WERI-Rb-1 (cell line): ENCODE measurements at regions not wholly inside any gene's neighbourhood (a gene's known extent, or its start where the extent isn't known, plus 50 kb on each side); places are given as distances from the start of the nearest gene placed in this dataset.

ENCODE experiments used
- DNase-seq: peaks from one replicate; pipeline ENCODE4 v3.0.0-alpha.2; 2020
- H3K27ac ChIP-seq: fragments of 250-450 bp; sonication (Bioruptor Pico); 2 replicates; pipeline ENCODE4 v1.5.1; 2020; ENCODE audit warnings: mild to moderate bottlenecking, moderate library complexity
- H3K27me3 ChIP-seq: fragments of 250-450 bp; sonication (Bioruptor Pico); 2 replicates; pipeline ENCODE4 v1.5.1; 2021; ENCODE audit warnings: mild to moderate bottlenecking, low read depth, moderate library complexity; ENCODE audit not compliant: insufficient read depth, severe bottlenecking
- H3K36me3 ChIP-seq: fragments of 250-450 bp; sonication (Bioruptor Pico); 2 replicates; pipeline ENCODE4 v1.5.1; 2020; ENCODE audit warnings: mild to moderate bottlenecking, moderate library complexity
- H3K4me3 ChIP-seq: 2 replicates; pipeline ENCODE4 v1.5.1; 2011; ENCODE audit warnings: low read depth, mild to moderate bottlenecking, control low read depth, low read length
- H3K9me3 ChIP-seq: fragments of 250-450 bp; sonication (Bioruptor Pico); 2 replicates; pipeline ENCODE4 v1.5.1; 2021; ENCODE audit warnings: mild to moderate bottlenecking, moderate library complexity; ENCODE audit not compliant: severe bottlenecking
- CTCF ChIP-seq: IDR thresholded peaks from 2 replicates; pipeline ENCODE4 v1.5.1; 2011; ENCODE audit warnings: low read depth, mild to moderate bottlenecking, control low read depth, inconsistent platforms, low read length

DNA sequence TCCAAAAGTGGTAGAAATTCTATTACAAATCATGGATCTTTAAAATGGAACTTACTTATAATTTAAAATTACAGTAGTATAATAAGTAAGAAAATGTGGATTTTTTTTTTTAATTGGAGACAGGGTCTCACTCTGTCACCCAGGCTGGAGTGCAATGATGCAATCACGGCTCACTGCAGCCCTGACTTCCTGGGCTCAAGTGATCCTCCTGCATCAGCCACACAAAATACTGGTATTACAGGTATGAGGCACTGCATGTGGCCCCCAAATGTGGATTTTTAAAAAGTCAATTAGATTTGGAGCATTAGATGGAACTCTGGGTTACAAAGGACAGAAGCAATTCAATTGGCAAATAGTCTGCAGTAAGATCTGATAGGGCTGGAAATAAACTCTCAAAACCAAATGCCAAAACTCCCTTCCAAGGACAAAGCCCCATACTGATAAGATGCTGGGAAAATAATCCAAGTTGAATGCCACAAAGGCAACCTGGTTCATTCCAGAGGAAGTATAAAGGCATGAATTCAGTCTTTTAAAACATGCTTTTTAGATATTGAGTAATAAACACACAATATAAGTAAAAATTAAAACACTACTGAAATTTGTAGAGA is 294.2 kb downstream of the ZNF248 start:
- Histone ChIP-seq H3K9me3 (peaks cover 3% of the 10 kb centered on the region), H3K27ac (no peak overlapping the region), H3K27me3 (no peaks in the 10 kb centered on the region), H3K36me3 (no peaks in the 10 kb centered on the region), H3K4me3 (no peak overlapping the region)
- TF ChIP-seq CTCF = no peak
- peak; percentile 11 for DNase-seq

DNA sequence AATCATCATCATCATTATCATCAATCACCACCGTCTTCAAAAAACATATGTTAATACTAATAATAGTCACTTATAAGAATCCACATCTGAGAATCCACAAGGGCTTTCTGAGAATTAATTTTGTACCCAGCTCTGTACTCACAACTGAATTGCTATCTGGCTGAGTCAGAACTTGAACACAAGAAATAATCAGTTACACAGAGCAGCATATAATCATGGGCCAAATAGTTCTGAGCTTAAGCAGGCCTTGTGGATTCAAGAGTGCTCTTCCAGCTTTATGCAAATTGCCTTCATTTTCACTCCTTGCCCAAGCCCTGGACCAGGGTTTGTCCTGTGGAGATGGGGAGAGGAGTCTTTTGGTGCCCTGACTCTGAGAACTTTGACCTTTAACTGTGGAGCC is 304.5 kb downstream of the ZNF248 start:
- Histone ChIP-seq H3K4me3 (no peak overlapping the region), H3K36me3 (no peaks in the 10 kb centered on the region), H3K27me3 (no peaks in the 10 kb centered on the region), H3K9me3 (no peaks in the 10 kb centered on the region), H3K27ac (no peak overlapping the region)
- no peak for DNase-seq
- TF ChIP-seq CTCF = no peak

DNA sequence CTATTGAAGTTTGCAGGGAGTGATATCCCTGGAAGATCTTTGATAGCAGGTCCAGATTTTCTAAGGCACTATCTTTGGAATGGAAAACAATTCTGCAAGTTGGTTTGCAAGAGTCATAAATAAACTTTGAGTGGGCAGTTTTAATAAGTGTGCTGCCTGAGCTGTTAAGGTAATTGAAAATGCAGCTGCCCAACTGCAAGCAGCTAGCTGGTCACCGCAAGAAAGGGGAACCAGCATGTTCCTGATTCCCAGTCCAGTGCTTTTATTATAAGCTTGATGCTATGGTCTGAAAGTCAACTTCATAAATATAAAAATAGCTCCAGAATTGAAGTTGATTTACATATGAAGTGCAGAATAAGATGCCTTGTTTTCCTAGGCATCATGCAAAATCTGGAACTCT is 308.4 kb downstream of the ZNF248 start:
- H3K9me3 ChIP-seq = no peaks in the 10 kb centered on the region
- no peaks in the 10 kb centered on the region for H3K27me3 ChIP-seq
- H3K27ac ChIP-seq = no peak overlapping the region
- no peaks in the 10 kb centered on the region for H3K36me3 ChIP-seq
- no peak for DNase-seq
- no peak overlapping the region for H3K4me3 ChIP-seq
- TF ChIP-seq CTCF = no peak

DNA sequence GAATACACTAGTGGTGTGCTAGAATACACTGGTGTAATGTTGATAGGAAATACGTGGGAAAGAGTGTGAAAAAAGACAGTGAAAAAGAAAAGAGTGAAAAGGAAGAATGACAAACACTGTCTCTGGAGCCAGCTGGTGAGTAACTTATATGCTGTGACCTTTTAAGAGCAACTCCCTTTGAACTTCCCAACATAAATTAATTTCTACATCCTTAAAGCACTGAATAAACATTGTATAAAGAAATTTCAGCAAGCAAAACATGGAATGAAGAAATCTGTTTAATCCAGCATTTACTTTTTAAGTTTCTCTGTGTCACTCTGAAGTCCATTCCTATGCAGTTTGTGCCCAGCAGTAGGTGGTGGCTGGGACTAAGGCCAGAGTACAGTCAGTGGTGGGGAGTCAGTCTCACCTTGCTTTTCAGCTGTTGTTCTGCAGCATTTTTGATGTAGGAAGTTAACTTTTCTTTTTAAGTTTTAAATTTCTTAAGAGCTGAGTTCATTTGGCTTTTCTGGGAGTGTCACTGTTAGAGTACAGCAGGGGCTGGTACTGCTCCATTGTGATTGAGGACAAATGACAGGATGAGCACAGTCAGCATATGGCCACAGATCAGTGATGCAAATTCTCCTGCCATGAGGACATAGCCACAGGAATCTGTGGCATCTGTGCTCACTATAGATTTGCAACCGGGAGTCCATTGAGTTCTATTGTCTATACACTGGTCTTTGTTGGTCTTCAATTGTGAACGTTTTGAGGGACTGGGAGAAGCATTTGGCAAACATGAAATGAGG is 321.8 kb downstream of the ZNF248 start:
- Histone ChIP-seq H3K4me3 (no peak overlapping the region), H3K36me3 (no peaks in the 10 kb centered on the region), H3K9me3 (no peaks in the 10 kb centered on the region), H3K27me3 (no peaks in the 10 kb centered on the region), H3K27ac (no peak overlapping the region)
- TF ChIP-seq CTCF = no peak
- DNase-seq = peak; percentile 35

DNA sequence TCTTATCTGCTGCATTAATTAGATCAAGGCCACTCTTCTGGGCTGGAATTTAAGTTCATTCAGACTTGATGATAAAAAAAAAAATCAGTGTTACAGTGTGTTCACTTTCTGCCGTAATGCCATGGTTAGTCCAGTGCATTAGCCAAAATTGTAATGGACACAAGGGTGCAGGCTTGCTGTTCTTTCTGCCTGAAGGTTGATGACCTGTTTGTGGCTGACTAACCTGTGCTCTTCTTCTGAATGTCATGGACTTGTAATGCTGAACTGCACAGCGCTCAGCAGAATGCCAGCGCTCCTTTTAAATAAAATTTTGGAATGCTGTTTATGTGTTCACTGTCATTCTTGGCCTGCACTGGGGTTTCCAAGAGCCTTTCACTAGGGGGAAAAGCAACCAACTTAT is 323.2 kb downstream of the ZNF248 start:
- Histone ChIP-seq H3K36me3 (no peaks in the 10 kb centered on the region), H3K27me3 (no peaks in the 10 kb centered on the region), H3K4me3 (no peak overlapping the region), H3K9me3 (no peaks in the 10 kb centered on the region), H3K27ac (no peak overlapping the region)
- DNase-seq = no peak
- no peak for TF ChIP-seq CTCF
